GM12874 (cell line): ENCODE measurements at regions not wholly inside any gene's neighbourhood (a gene's known extent, or its start where the extent isn't known, plus 50 kb on each side); places are given as distances from the start of the nearest gene placed in this dataset.

Experiments
- TF ChIP-seq, protein P1 (sequence below): IDR thresholded peaks from 2 replicates; pipeline ENCODE4 v1.5.1; 2011; ENCODE audit warnings: low read depth, mild to moderate bottlenecking, control low read depth, low read length, moderate library complexity; ENCODE audit not compliant: insufficient read depth

DNA sequence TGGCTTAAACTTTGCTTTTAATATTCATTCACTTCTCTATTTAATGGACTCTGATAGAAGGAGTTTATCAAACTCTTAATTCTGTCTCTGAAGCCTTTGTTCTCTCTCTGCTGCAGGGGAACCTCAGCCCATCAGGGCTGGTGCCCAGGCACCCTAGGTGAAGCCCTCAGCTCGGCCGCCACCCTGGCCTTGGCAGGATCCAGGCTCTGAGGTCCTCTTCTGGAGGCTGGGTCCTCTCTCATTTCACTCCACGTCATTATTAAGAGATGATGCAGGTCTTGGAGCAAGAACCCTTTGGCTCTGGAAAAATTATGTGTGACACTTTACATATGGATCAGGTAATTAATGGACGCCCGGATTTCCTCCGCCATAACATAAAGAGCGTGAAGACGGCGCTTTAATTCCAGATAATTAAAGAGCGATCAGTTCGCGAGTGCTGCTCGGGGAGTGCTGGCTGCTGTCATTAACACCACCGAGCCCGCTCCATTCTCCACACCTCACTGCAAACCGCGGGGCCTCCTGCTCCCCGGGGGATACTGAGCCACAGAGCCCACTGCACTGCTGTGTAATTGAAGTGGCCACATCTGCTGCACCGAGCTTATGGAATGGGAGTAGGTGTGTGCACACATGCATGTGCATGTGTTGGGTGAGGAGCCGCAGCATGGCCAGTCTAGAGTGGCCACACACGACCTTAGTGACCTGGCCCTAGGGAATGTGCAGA, 259.4 kb upstream of the TNRC6C start:
- TF ChIP-seq, protein P1, sequence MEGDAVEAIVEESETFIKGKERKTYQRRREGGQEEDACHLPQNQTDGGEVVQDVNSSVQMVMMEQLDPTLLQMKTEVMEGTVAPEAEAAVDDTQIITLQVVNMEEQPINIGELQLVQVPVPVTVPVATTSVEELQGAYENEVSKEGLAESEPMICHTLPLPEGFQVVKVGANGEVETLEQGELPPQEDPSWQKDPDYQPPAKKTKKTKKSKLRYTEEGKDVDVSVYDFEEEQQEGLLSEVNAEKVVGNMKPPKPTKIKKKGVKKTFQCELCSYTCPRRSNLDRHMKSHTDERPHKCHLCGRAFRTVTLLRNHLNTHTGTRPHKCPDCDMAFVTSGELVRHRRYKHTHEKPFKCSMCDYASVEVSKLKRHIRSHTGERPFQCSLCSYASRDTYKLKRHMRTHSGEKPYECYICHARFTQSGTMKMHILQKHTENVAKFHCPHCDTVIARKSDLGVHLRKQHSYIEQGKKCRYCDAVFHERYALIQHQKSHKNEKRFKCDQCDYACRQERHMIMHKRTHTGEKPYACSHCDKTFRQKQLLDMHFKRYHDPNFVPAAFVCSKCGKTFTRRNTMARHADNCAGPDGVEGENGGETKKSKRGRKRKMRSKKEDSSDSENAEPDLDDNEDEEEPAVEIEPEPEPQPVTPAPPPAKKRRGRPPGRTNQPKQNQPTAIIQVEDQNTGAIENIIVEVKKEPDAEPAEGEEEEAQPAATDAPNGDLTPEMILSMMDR = no peak

DNA sequence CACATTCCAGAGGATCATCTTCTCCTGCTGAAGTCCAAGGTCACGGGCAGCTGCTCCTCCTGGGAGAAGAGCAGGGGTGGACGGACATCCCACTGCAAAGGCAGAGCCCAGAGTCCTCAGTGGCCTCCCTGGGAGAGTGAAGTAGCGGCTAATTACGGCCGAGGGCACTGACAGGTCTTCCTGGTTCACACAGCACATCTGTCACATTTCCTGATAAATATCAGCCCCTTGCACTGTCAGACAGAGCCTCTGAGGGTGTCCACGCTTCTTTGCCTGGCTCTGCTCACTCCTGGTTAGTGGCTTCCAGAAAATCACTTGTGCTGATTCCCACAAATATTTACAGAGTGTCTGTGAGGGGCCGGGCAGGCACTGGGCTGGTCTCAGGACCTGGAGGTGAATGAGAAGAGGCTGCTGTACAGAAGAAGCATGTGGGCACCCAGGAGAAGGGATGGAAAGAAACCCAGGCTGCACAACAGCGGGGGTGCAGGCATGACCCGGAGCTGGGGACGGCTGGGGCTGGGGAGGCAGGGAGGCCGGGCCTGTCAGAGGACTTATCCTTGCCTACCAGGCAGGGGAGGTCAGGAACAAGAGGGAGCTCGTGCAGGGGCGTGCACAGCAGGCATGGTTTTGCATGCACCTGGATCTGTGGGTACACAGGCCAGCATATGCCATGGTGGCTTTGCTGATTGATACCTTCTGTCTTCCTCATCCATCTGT, 258.2 kb upstream of the TNRC6C start:
- TF ChIP-seq, protein P1 = no peak

DNA sequence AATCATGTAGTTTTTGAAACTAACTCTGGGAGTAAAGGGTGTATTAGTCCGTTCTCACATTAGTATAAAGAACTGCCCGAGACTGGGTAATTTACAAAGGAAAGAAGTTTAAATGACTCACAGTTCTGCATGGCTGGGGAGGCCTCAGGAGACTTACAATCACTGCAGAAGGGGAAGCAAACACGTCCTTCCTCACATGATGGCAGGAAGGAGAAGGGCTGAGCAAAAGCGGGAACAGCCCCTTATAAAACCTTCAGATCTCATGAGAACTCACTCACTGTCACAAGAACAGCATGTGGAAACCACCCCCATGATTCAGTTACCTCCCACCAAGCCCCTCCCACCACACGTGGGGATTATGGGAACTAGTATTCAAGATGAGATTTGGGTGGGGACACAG, 256.5 kb upstream of the TNRC6C start:
- TF ChIP-seq, protein P1 = no peak

DNA sequence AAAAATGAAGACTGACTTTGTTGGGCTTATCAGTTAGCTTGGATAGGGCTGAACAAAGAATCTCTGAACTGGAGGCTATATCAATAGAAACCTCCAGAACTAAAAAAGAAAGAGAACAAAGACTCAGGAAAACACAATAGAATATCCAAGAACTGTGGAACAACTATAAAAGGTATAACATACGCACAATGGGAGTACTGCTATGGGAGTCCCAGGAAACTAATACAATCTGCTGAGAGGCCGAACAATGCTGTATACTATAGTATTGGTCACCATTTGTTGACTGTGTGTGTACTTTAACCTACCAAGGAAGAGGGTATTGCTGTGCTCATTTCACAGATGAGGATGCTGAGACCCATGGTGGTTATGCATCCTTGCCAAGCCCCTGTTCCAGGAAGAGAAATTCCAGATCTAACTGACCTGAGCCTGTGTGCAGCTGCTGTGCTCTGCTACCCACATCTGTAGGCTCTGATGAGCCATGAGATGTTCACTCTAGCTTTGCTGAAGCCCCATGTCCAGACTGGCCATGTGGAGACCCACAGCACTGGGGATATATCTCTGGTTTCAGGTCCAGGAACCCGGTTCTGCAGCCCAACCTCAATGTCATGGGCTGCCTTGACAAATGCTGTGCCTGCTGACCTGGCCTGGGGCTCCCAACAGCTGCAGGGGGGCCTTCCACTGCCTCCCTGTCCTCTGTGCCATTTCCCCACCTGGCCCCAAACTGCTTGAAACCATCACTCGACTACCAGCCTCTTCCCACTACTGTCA, 254.3 kb upstream of the TNRC6C start:
- TF ChIP-seq, protein P1 = no peak

DNA sequence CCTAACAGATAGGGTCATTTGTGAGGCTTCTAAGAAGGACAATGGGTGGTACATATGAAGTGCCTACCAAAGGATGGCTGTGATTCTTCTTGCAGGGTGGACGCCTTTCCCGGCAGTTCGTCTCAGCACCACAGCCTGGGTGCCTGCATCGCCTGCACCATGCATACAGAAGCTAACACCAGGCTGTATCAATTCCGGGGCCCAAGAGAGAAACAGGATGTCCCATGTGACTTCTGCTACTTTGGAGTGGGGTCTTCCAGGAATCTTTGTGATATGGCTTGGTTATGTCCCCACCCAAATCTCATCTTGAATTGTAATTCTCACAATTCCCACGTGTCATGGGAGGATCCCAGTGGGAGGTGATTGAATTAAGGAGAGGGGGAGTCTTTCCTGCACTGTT, 251.6 kb upstream of the TNRC6C start:
- TF ChIP-seq, protein P1 = no peak

DNA sequence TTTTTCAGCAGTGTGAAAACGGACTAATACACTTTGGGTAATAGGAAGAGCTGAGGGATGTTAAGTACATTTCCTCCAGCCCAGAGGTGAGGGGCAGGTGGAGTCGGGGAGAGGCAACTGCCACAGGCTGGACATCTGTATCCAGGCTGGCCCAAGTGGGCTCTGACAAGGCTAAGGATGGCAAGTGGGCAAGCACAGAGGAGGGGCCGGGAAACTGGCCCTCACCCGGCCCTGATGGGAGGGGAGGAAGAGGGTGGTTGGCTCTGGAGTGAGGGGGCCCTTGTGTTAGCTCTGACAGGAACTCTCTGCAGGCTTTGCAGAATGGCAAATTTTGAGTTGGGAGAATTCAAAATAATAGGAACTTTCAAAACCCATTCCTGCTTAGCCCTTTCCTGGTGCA, 251.0 kb upstream of the TNRC6C start:
- TF ChIP-seq, protein P1 = no peak

DNA sequence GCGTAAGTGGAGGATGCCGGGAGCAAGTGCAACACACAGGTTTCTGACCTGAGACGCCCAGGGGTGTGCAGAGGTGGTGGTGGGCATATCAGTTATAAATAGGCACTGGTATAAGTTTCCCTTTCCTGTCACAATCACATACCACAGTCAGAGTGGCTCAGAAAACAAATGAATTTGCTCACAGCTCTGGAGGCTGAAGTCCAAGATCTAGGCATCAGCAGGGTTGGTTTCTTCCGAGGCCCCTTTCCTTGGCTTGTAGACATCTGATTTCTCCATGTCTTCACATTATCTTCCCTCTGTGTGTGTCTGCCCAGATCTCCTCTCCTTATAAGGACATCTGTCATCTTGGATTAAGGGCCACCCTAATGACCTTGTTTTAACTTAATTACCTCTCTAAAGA, 250.5 kb upstream of the TNRC6C start:
- TF ChIP-seq, protein P1 = no peak
